Stimulated activated CD4-positive, alpha-beta T cell treated with anti-CD3 and anti-CD28 coated beads, Interleukin-15, amount 100 ng/mL, for 48 hours (primary cell): ENCODE measurements at regions not wholly inside any gene's neighbourhood (a gene's known extent, or its start where the extent isn't known, plus 50 kb on each side); places are given as distances from the start of the nearest gene placed in this dataset.
"Not testable (repeated sequence)": the region's sequence is repeated elsewhere in the genome, so short reads cannot be mapped to it uniquely, and the experiment has no call there.

Source experiments
- DNase-seq, 2 donors: peaks; one replicate each; pipeline ENCODE4 v3.0.0-alpha.2; 2020; ENCODE audit warnings: low read depth in 2 of 2

- no peak for DNase-seq
Observed at GRCh38 chr5:163569284-163569683, 63.9 kb downstream of the MAT2B start.

- DNase-seq, result no peak
Observed at GRCh38 chr5:163571744-163572143, 66.3 kb downstream of the MAT2B start.

- no peak for DNase-seq
Observed at GRCh38 chr5:163574472-163575440, 69.3 kb downstream of the MAT2B start.

- no peak for DNase-seq
Observed at GRCh38 chr5:163578652-163579051, 73.2 kb downstream of the MAT2B start.

- no peak for DNase-seq
Observed at GRCh38 chr5:163579729-163580128, 74.3 kb downstream of the MAT2B start.

GRCh38 chr5:163580516-163580915 lies 75.1 kb downstream of the MAT2B start:
- no peak for DNase-seq

GRCh38 chr5:163583491-163584153 lies 78.2 kb downstream of the MAT2B start:
- not testable (repeated sequence) for DNase-seq

GRCh38 chr5:163585206-163585605 lies 79.8 kb downstream of the MAT2B start:
- DNase-seq, result no peak

GRCh38 chr5:163586531-163586956 lies 81.1 kb downstream of the MAT2B start:
- DNase-seq, result no peak

GRCh38 chr5:163594951-163595350 lies 89.5 kb downstream of the MAT2B start:
- no peak for DNase-seq

- DNase-seq, result no peak
Observed at GRCh38 chr5:163595932-163596607, 90.7 kb downstream of the MAT2B start.

- no peak for DNase-seq
Observed at GRCh38 chr5:163596608-163597315, 91.3 kb downstream of the MAT2B start.

GRCh38 chr5:163604013-163604412 lies 98.6 kb downstream of the MAT2B start:
- DNase-seq, result no peak

- no peak for DNase-seq
Observed at GRCh38 chr5:163607256-163607655, 101.8 kb downstream of the MAT2B start.

GRCh38 chr5:163608621-163609020 lies 103.2 kb downstream of the MAT2B start:
- no peak for DNase-seq

GRCh38 chr5:163609910-163610309 lies 104.5 kb downstream of the MAT2B start:
- no peak for DNase-seq

GRCh38 chr5:163612358-163613149 lies 107.1 kb downstream of the MAT2B start:
- DNase-seq, result no peak

- no peak for DNase-seq
Observed at GRCh38 chr5:163613150-163613442, 107.7 kb downstream of the MAT2B start.

- no peak for DNase-seq
Observed at GRCh38 chr5:163614787-163615186, 109.4 kb downstream of the MAT2B start.

- DNase-seq, result no peak
Observed at GRCh38 chr5:163619273-163619934, 114.0 kb downstream of the MAT2B start.

GRCh38 chr5:163619951-163620350 lies 114.5 kb downstream of the MAT2B start:
- no peak for DNase-seq
